ENCODE measurements at regions not wholly inside any gene's neighbourhood (a gene's known extent, or its start where the extent isn't known, plus 50 kb on each side); places are given as distances from the start of the nearest gene placed in this dataset.

DNA sequence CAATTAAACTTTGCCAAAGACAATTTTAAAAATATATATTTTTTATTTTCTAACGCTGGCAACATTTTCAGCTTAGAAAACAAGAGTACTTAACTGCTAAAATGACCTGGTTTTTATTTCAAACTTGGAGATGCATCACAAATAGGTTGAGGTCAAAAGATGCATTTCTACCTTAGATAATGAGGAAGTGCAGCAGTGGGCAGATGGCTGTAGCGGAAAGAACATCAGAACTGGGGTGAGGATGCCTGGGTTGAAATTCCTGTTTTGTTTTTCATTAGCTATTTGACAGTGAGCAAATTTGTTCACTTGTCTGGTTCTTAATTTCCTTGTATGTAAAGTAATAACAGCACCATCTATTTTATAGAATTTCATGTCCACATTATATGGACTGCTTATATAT, 524.8 kb upstream of the KLF4 start:
- no peak for DNase-seq (ENCODE audit: low read depth, low spot score)
- ChIA-PET POLR2A (no interaction called here), CTCF (interaction anchor here (1.0 kb wide), 1 partner anchor 14 kb away, joined by 3 read pairs; no protein-coding TSS in a partner anchor)
- TF ChIP-seq CTCF (IDR thresholded peaks at IDR 0.05; ENCODE audit: insufficient read depth, low read length, missing control alignments) = no peak
- H3K4me3 ChIP-seq (ENCODE audit: low read depth, low read length) = no peak overlapping the region

- ChIA-PET CTCF (no interaction called here), POLR2A (no interaction called here)
- no peak for DNase-seq (ENCODE audit: low read depth, low spot score)
- H3K4me3 ChIP-seq (ENCODE audit: low read depth, low read length) = no peak overlapping the region
- TF ChIP-seq CTCF (IDR thresholded peaks at IDR 0.05; ENCODE audit: insufficient read depth, low read length, missing control alignments) = no peak
Observed at GRCh38 chr9:108012886-108013665, 523.5 kb upstream of the KLF4 start.

- no peak overlapping the region for H3K4me3 ChIP-seq (ENCODE audit: low read depth, low read length)
- no peak for TF ChIP-seq CTCF (IDR thresholded peaks at IDR 0.05; ENCODE audit: insufficient read depth, low read length, missing control alignments)
- POLR2A ChIA-PET = no interaction called here
- CTCF ChIA-PET = no interaction called here
- DNase-seq (ENCODE audit: low read depth, low spot score) = no peak
Observed at GRCh38 chr9:108012405-108012804, 522.8 kb upstream of the KLF4 start.

- TF ChIP-seq CTCF (IDR thresholded peaks at IDR 0.05; ENCODE audit: insufficient read depth, low read length, missing control alignments) = no peak
- H3K4me3 ChIP-seq (ENCODE audit: low read depth, low read length) = no peak overlapping the region
- ChIA-PET POLR2A (no interaction called here), CTCF (no interaction called here)
- no peak for DNase-seq (ENCODE audit: low read depth, low spot score)
Observed at GRCh38 chr9:108003526-108003925, 514.0 kb upstream of the KLF4 start.

DNA sequence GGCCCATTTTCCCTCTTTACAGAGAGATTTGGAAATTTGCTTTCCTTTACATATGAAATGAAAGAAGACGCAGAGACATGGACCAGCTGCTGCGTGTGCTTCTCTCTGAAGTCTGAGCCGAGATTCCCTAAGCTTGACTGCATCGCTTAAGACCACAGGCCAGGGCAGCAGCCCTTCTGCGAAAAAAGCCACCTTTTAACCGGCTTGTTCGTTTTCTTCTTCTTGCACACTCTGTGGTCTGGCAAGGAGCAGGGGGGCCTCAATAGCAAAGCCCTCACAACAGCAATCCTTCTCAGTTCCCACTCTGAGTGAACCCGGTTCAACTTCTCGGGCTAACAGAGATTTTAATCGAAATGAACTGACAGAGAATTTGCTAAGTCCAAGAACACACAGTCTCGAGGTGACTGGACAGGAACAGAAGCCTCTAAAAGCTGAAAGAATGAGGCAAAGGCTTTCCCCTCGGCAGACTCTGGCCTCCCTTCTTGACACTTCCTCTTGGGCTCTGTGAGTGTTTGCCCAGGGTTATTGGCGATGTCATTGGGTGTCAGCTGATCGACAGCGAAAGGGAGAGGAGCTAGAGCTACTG, 512.9 kb upstream of the KLF4 start:
- no peak for DNase-seq (ENCODE audit: low read depth, low spot score)
- POLR2A ChIA-PET = no interaction called here
- H3K4me3 ChIP-seq (ENCODE audit: low read depth, low read length) = no peak overlapping the region
- CTCF ChIA-PET = no interaction called here
- TF ChIP-seq CTCF (IDR thresholded peaks at IDR 0.05; ENCODE audit: insufficient read depth, low read length, missing control alignments) = no peak

DNA sequence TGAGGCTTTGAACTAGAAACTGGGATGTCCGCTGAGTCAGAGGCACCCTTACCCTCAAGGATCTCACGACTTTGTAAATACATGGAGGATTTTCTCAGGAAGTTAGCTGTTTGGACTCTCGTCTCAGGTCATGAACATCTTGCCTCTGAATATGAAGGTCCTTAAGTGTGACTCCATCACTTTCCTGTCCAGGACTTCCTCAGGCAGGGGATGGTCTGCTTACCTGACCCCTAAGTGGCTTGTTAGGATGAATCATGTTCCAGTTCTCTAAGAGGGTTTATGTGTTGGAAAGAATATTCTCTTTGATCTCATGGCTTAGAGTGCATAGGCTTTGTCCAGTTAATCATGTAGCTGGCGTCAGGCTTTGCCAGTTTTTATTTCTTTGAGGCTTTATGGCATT, 511.7 kb upstream of the KLF4 start:
- no peak for TF ChIP-seq CTCF (IDR thresholded peaks at IDR 0.05; ENCODE audit: insufficient read depth, low read length, missing control alignments)
- no peak for DNase-seq (ENCODE audit: low read depth, low spot score)
- POLR2A ChIA-PET = no interaction called here
- CTCF ChIA-PET = interaction anchor here (1.4 kb wide), 1 partner anchor 13 kb away, joined by 3 read pairs; no protein-coding TSS in a partner anchor
- H3K4me3 ChIP-seq (ENCODE audit: low read depth, low read length) = no peak overlapping the region
